ENCODE measurements at regions not wholly inside any gene's neighbourhood (a gene's known extent, or its start where the extent isn't known, plus 50 kb on each side); places are given as distances from the start of the nearest gene placed in this dataset.

- no peak for TF ChIP-seq CTCF (IDR thresholded peaks at IDR 0.05 in 8 of 11, conservative IDR thresholded peaks at IDR 0.05 in 3 of 11)
- TF ChIP-seq POLR2A (IDR thresholded peaks at IDR 0.05): no peak
- TF ChIP-seq POLR2AphosphoS5 (IDR thresholded peaks at IDR 0.05): no peak
Measured at GRCh38 chr3:102087236-102087635, 237.9 kb downstream of the NFKBIZ start.

Data from spleen (tissue), 7 donors.